HG02973 (cell line): ENCODE measurements at regions not wholly inside any gene's neighbourhood (a gene's known extent, or its start where the extent isn't known, plus 50 kb on each side); places are given as distances from the start of the nearest gene placed in this dataset.
"Not testable (repeated sequence)": the region's sequence is repeated elsewhere in the genome, so short reads cannot be mapped to it uniquely, and the experiment has no call there.

ENCODE experiments used
- ATAC-seq: cut with Tn5 transposase; IDR thresholded peaks from one replicate; pipeline ENCODE4 v1.9.1; 2021; ENCODE audit warnings: moderate library complexity; ENCODE audit not compliant: unreplicated experiment

GRCh38 chr1:229002451-229002960, 267.2 kb downstream of the RHOU start:
- no peak for ATAC-seq

GRCh38 chr1:229003233-229004031, 267.5 kb upstream of the RAB4A start:
- no peak for ATAC-seq

- no peak for ATAC-seq
Observed at GRCh38 chr1:229004066-229004833, 266.7 kb upstream of the RAB4A start.

- ATAC-seq = no peak
Observed at GRCh38 chr1:229005097-229005496, 265.8 kb upstream of the RAB4A start.

- no peak for ATAC-seq
Observed at GRCh38 chr1:229005556-229005955, 265.4 kb upstream of the RAB4A start.

GRCh38 chr1:229006121-229006870, 264.6 kb upstream of the RAB4A start:
- ATAC-seq = no peak

GRCh38 chr1:229007167-229007566, 263.7 kb upstream of the RAB4A start:
- no peak for ATAC-seq

GRCh38 chr1:229007701-229008100, 263.2 kb upstream of the RAB4A start:
- no peak for ATAC-seq

- not testable (repeated sequence) for ATAC-seq
Observed at GRCh38 chr1:229008347-229008746, 262.6 kb upstream of the RAB4A start.

- no peak for ATAC-seq
Observed at GRCh38 chr1:229011022-229011421, 259.9 kb upstream of the RAB4A start.

- ATAC-seq = no peak
Observed at GRCh38 chr1:229012823-229013222, 258.1 kb upstream of the RAB4A start.

GRCh38 chr1:229013981-229014380, 256.9 kb upstream of the RAB4A start:
- ATAC-seq = no peak

- no peak for ATAC-seq
Observed at GRCh38 chr1:229015806-229016205, 255.1 kb upstream of the RAB4A start.

- ATAC-seq = no peak
Observed at GRCh38 chr1:229017091-229017490, 253.8 kb upstream of the RAB4A start.

- ATAC-seq = no peak
Observed at GRCh38 chr1:229018674-229019295, 252.1 kb upstream of the RAB4A start.

- no peak for ATAC-seq
Observed at GRCh38 chr1:229019663-229020271, 251.1 kb upstream of the RAB4A start.

- not testable (repeated sequence) for ATAC-seq
Observed at GRCh38 chr1:229021034-229021433, 249.9 kb upstream of the RAB4A start.

- ATAC-seq = no peak
Observed at GRCh38 chr1:229022595-229023333, 248.1 kb upstream of the RAB4A start.

- ATAC-seq = no peak
Observed at GRCh38 chr1:229023651-229024300, 247.1 kb upstream of the RAB4A start.
